Panc1 (cell line): ENCODE measurements at regions not wholly inside any gene's neighbourhood (a gene's known extent, or its start where the extent isn't known, plus 50 kb on each side); places are given as distances from the start of the nearest gene placed in this dataset.

ENCODE experiments used
- POLR2AphosphoS5 ChIP-seq: IDR thresholded peaks from 2 replicates; pipeline ENCODE4 v1.6.1; 2012; ENCODE audit warnings: mild to moderate bottlenecking, low read depth, low read length, moderate library complexity
- SIN3A ChIP-seq: IDR thresholded peaks from 2 replicates; pipeline ENCODE4 v1.6.1; 2012; ENCODE audit warnings: low read depth, mild to moderate bottlenecking, low read length, moderate library complexity, borderline replicate concordance; ENCODE audit not compliant: insufficient read depth
- TCF7L2 ChIP-seq: IDR thresholded peaks from 2 replicates; pipeline ENCODE4 v1.6.1; 2011; ENCODE audit warnings: mild to moderate bottlenecking, low read depth, low read length, inconsistent platforms
- TF ChIP-seq, protein P1 (sequence below): fragments of 450-650 bp; IDR thresholded peaks from 2 replicates; pipeline ENCODE4 v1.5.1; 2017; ENCODE audit warnings: mild to moderate bottlenecking
- TF ChIP-seq, protein P2 (sequence below), 2 experiments: IDR thresholded peaks; 2 replicates each; pipeline ENCODE4 v1.6.1; 2011 to 2012; ENCODE audit warnings: low read depth in 2 of 2, control low read depth in 1 of 2, low read length in 1 of 2, mild to moderate bottlenecking in 1 of 2, moderate library complexity in 1 of 2; ENCODE audit not compliant: insufficient read depth in 1 of 2

DNA sequence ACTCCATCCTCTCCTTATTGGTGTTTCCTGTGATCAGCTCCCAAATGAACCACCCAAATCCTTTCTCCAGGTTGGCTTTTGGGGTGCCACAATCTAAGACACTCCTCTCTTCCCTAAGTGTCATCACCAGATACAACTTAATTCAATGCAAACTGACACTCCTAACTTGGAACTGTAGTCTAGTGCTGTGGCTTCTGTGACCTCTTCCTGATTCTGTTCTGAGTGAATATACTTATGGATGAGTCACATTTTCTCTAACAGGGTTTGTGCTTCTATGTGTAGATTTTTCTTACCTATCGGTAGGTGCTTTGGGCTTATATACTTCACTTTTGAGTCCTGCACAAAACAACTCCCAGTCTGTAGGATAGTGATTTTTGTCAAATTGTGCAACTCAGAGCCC, 141.3 kb upstream of the MAOA start:
- TF ChIP-seq, protein P1, sequence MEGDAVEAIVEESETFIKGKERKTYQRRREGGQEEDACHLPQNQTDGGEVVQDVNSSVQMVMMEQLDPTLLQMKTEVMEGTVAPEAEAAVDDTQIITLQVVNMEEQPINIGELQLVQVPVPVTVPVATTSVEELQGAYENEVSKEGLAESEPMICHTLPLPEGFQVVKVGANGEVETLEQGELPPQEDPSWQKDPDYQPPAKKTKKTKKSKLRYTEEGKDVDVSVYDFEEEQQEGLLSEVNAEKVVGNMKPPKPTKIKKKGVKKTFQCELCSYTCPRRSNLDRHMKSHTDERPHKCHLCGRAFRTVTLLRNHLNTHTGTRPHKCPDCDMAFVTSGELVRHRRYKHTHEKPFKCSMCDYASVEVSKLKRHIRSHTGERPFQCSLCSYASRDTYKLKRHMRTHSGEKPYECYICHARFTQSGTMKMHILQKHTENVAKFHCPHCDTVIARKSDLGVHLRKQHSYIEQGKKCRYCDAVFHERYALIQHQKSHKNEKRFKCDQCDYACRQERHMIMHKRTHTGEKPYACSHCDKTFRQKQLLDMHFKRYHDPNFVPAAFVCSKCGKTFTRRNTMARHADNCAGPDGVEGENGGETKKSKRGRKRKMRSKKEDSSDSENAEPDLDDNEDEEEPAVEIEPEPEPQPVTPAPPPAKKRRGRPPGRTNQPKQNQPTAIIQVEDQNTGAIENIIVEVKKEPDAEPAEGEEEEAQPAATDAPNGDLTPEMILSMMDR = no peak
- no peak for TF ChIP-seq POLR2AphosphoS5
- TF ChIP-seq, protein P2, sequence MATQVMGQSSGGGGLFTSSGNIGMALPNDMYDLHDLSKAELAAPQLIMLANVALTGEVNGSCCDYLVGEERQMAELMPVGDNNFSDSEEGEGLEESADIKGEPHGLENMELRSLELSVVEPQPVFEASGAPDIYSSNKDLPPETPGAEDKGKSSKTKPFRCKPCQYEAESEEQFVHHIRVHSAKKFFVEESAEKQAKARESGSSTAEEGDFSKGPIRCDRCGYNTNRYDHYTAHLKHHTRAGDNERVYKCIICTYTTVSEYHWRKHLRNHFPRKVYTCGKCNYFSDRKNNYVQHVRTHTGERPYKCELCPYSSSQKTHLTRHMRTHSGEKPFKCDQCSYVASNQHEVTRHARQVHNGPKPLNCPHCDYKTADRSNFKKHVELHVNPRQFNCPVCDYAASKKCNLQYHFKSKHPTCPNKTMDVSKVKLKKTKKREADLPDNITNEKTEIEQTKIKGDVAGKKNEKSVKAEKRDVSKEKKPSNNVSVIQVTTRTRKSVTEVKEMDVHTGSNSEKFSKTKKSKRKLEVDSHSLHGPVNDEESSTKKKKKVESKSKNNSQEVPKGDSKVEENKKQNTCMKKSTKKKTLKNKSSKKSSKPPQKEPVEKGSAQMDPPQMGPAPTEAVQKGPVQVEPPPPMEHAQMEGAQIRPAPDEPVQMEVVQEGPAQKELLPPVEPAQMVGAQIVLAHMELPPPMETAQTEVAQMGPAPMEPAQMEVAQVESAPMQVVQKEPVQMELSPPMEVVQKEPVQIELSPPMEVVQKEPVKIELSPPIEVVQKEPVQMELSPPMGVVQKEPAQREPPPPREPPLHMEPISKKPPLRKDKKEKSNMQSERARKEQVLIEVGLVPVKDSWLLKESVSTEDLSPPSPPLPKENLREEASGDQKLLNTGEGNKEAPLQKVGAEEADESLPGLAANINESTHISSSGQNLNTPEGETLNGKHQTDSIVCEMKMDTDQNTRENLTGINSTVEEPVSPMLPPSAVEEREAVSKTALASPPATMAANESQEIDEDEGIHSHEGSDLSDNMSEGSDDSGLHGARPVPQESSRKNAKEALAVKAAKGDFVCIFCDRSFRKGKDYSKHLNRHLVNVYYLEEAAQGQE (IDR thresholded peaks at IDR 0.05; ENCODE audit: insufficient read depth in 1 of 2, low read depth in 2 of 2, low read length in 1 of 2) = no peak
- TF ChIP-seq SIN3A = no peak
- no peak for TF ChIP-seq TCF7L2
